ENCODE measurements at regions not wholly inside any gene's neighbourhood (a gene's known extent, or its start where the extent isn't known, plus 50 kb on each side); places are given as distances from the start of the nearest gene placed in this dataset.

GRCh38 chr11:131232261-131232660 lies 138.2 kb upstream of the NTM start:
- Histone ChIP-seq H2AK5ac (ENCODE audit: insufficient read length, low read length) (no peak overlapping the region), H2BK120ac (ENCODE audit: low read depth, low read length, poor library complexity, severe bottlenecking) (no peak overlapping the region), H3K9me3 (ENCODE audit: control insufficient read depth, low read depth, low read length) (no peaks in the 10 kb centered on the region), H4K91ac (ENCODE audit: insufficient read length, low read depth, low read length) (no peak overlapping the region), H3K14ac (ENCODE audit: insufficient read depth, low read length) (no peak overlapping the region), H3K18ac (ENCODE audit: insufficient read length, low read depth, low read length) (no peak overlapping the region), H2AFZ (ENCODE audit: low read length) (no peak overlapping the region), H3K4me1 (ENCODE audit: insufficient read depth, low read length) (peaks cover 6% of the 10 kb centered on the region; the same call in 1 of the 2 replicates), H3K23ac (ENCODE audit: insufficient read length, low read depth, low read length) (no peak overlapping the region), H4K5ac (ENCODE audit: insufficient read length, low read depth, low read length) (no peak overlapping the region), H4K20me1 (ENCODE audit: control insufficient read depth, insufficient read depth, insufficient read length) (no peaks in the 10 kb centered on the region), H3K23me2 (ENCODE audit: insufficient read length, low read depth, low read length, poor library complexity, severe bottlenecking) (no peaks in the 10 kb centered on the region), H3K4me2 (ENCODE audit: insufficient read depth, insufficient read length, low read length) (no peak overlapping the region), H3K56ac (ENCODE audit: insufficient read length, low read depth, low read length) (no peak overlapping the region), H3T11ph (ENCODE audit: low read length) (no peak overlapping the region), H2BK15ac (ENCODE audit: low read depth, low read length) (no peak overlapping the region), H3K9ac (ENCODE audit: extremely low read depth, insufficient read length, low read length) (no peak overlapping the region), H3K27me3 (ENCODE audit: insufficient read depth, low read length) (no peaks in the 10 kb centered on the region), H2BK5ac (ENCODE audit: insufficient read length, low read length) (no peak overlapping the region), H3K4ac (ENCODE audit: low read depth, low read length) (no peak overlapping the region), H2BK12ac (ENCODE audit: insufficient read length, low read depth, low read length) (no peak overlapping the region), H3K79me2 (ENCODE audit: insufficient read depth, low read length) (no peaks in the 10 kb centered on the region), H3K27ac (ENCODE audit: insufficient read length, low read depth, low read length) (no peak overlapping the region), H3K79me1 (ENCODE audit: insufficient read depth, low read depth, low read length, poor library complexity, severe bottlenecking) (no peaks in the 10 kb centered on the region), H4K8ac (replicated peaks; ENCODE audit: insufficient read length, low read depth, low read length) (no peak overlapping the region), H2BK20ac (ENCODE audit: low read depth, low read length, poor library complexity, severe bottlenecking) (no peak overlapping the region)
- Mint-ChIP-seq H3K36me3 (ENCODE audit: insufficient read depth in 1 of 3, low read depth in 3 of 3) (no peaks in the 10 kb centered on the region; a peak in 2 of 7 replicates), H3K9me3 (no peaks in the 10 kb centered on the region; a peak in 2 of 5 replicates), H3K27me3 (ENCODE audit: low read depth) (peaks cover 2% of the 10 kb centered on the region; the same call in 1 of the 2 replicates), H3K4me3 (no peak overlapping the region), H3K27ac (no peak overlapping the region; a peak in 1 of 7 replicates), H3K4me1 (peaks cover 35 to 40% of the 10 kb centered on the region in 2 experiments)
- TF ChIP-seq, protein P1, sequence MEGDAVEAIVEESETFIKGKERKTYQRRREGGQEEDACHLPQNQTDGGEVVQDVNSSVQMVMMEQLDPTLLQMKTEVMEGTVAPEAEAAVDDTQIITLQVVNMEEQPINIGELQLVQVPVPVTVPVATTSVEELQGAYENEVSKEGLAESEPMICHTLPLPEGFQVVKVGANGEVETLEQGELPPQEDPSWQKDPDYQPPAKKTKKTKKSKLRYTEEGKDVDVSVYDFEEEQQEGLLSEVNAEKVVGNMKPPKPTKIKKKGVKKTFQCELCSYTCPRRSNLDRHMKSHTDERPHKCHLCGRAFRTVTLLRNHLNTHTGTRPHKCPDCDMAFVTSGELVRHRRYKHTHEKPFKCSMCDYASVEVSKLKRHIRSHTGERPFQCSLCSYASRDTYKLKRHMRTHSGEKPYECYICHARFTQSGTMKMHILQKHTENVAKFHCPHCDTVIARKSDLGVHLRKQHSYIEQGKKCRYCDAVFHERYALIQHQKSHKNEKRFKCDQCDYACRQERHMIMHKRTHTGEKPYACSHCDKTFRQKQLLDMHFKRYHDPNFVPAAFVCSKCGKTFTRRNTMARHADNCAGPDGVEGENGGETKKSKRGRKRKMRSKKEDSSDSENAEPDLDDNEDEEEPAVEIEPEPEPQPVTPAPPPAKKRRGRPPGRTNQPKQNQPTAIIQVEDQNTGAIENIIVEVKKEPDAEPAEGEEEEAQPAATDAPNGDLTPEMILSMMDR (conservative IDR thresholded peaks at IDR 0.05), result no peak
- no CpG with 5 or more reads among the region's 4 CpGs for WGBS (ENCODE audit: extremely low coverage, insufficient read length, low lambda C conversion rate)
- DNase-seq, result no peak

Measured in H9 (cell line).